HG03439 (cell line): ENCODE measurements at regions not wholly inside any gene's neighbourhood (a gene's known extent, or its start where the extent isn't known, plus 50 kb on each side); places are given as distances from the start of the nearest gene placed in this dataset.
A peak's percentile ranks its signal among the peaks of the same experiment; 100 is the strongest.
"Not testable (repeated sequence)": the region's sequence is repeated elsewhere in the genome, so short reads cannot be mapped to it uniquely, and the experiment has no call there.

Source experiments
- ATAC-seq: cut with Tn5 transposase; IDR thresholded peaks from one replicate; pipeline ENCODE4 v1.9.1; 2021; ENCODE audit warnings: mild to moderate bottlenecking, moderate library complexity; ENCODE audit not compliant: unreplicated experiment

GRCh38 chr14:106761886-106762816 is 1235.8 kb downstream of the TMEM121 start:
- not testable (repeated sequence) for ATAC-seq

- peak; percentile 47 for ATAC-seq
Observed at GRCh38 chr14:106764968-106765369, 1238.6 kb downstream of the TMEM121 start.

DNA sequence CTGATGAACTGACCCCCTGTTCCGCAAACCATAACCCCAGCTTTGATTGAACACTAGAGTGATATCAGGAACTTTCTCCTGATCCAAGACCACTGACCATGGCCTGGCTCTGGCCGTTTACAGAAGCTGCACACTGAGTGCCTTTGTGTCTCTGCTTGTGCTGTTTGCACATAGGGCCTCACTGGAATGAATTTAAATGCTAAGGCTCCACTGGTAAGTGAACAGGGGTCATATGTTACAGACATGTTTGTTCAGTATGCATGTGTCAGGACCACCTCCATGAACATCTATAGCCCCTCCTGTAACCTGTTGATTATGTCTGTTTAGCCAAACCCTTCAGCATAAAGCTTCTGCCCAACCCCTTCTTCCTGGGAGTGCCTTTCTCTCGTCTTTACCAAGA is 1239.8 kb downstream of the TMEM121 start:
- no peak for ATAC-seq

- ATAC-seq, result not testable (repeated sequence)
Observed at GRCh38 chr14:106766551-106767277, 1240.3 kb downstream of the TMEM121 start.

GRCh38 chr14:106768230-106768629 is 1241.8 kb downstream of the TMEM121 start:
- not testable (repeated sequence) for ATAC-seq

DNA sequence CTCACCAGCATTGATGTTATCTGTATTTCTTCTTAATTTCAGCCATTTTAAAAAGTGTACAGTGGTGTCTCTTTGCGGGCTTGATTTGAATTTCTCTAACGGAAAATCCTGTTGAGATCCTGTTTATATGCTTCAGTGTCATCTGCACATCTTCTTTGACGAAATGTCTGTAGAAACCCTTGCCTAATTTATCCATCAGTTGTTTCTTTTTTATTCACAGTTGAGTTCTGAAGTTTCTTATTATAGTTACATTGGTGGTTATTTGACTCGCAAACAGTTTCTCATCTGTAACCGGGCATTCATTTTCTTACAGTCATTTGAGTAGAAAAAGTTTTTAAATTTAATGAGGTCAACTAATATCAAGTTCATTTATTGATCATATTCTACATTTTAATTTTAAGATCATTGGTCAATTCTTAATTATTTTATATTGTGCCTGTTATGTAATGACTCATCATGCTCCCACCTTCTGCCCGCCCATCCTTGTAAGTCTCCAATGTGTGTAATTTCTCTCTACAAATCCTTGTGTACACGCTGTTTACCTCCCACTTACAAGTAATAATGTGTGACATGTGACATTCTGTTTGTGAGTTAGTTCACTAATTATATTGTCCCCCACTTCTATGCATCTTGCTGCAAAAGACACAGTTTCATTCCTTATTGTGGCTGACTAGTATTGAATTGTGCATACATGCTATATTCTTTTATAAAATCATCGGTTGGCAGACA is 1242.8 kb downstream of the TMEM121 start:
- ATAC-seq, result not testable (repeated sequence)

DNA sequence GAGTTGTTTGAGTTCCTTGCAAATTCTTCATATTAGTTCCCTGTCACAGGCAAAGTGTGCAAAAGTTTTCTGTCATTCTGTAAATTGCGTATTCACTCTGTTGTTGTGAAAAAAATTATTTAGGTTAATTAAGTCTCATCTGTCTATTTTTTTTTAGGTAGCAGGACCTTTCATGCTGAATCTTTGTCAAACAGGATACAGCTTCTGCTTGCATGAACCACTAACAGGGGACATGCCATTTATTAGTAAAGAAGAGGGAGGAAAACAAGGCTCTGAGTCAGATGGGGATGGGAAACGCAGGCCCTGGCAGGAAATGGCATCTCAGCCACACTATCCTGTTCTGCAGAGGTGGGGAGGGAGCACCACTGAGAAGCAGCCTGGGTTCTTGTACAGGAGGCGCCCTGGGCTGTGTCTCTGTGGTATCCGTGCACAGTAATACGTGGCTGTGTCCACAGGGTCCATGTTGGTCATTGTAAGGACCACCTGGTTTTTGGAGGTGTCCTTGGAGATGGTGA is 1243.8 kb downstream of the TMEM121 start:
- not testable (repeated sequence) for ATAC-seq

DNA sequence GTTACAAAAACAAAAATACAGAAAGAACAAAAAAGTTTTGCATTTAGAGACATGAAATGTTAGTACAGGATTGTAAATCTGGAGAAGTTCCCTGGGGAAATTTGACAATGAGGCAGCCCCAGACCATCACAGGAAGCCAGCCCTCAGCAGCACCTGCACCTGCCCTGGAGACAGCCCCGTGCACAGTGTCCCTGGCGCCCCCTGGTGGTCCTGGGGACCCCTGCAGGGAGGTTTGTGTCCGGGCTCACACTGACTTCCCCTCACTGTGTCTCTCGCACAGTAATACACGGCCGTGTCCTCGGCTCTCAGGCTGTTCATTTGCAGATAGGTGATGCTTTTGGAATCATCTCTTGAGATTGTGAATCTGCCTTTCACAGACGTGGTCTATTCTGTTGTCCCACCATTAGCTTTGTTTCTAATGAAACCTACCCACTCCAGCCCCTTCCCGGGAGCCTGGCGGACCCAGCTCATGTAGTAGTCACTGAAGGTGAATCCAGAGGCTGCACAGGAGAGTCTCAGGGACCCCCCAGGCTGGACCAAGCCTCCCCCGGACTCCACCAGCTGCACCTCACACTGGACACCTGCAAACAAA is 1248.6 kb downstream of the TMEM121 start:
- ATAC-seq, result not testable (repeated sequence)

- ATAC-seq, result no peak
Observed at GRCh38 chr14:106776395-106776983, 1250.1 kb downstream of the TMEM121 start.

GRCh38 chr14:106778986-106779385 is 1252.6 kb downstream of the TMEM121 start:
- no peak for ATAC-seq

DNA sequence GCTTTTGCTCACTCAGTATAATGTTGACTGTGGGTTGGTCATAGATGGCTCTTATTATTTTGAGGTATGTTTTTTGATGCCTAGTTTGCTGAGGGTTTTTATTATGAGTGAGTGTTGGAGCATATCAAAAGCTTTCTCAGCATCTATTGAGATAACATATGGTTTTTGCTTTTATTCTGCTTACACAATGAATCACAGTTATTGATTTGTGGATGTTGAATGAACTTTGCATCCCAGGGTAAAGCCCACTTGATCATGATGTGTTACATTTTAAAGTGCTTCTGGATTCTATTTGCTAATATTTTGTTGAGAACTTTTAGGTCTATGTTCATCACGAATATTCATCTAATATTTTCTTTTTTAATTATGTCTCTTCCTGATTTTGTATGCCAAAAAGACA is 1260.3 kb downstream of the TMEM121 start:
- ATAC-seq, result no peak

GRCh38 chr14:106787626-106788025 is 1261.2 kb downstream of the TMEM121 start:
- ATAC-seq, result no peak

DNA sequence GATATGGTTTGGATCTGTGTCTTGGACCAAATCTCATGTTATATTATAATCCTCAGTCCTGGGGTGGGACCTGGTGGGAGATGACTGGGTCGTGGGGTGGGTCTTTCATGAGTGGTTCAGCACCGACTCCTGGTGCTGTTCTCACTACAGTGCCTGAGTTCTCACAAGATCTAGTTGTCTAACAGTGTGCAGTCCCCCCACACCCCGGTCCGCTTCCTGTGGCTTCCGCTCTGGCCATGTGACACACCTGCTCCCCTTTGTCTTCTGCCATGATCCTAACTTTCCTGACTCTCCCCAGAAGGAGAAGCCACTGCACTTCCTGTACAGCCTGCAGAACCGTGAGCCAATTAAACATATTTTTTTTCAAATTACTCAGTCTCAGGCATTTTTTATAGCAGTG is 1262.2 kb downstream of the TMEM121 start:
- ATAC-seq, result no peak

- no peak for ATAC-seq
Observed at GRCh38 chr14:106789318-106789717, 1262.9 kb downstream of the TMEM121 start.

- no peak for ATAC-seq
Observed at GRCh38 chr14:106790189-106791036, 1264.0 kb downstream of the TMEM121 start.

- ATAC-seq, result no peak
Observed at GRCh38 chr14:106792543-106792942, 1266.2 kb downstream of the TMEM121 start.

GRCh38 chr14:106798166-106798565 is 1271.8 kb downstream of the TMEM121 start:
- not testable (repeated sequence) for ATAC-seq

DNA sequence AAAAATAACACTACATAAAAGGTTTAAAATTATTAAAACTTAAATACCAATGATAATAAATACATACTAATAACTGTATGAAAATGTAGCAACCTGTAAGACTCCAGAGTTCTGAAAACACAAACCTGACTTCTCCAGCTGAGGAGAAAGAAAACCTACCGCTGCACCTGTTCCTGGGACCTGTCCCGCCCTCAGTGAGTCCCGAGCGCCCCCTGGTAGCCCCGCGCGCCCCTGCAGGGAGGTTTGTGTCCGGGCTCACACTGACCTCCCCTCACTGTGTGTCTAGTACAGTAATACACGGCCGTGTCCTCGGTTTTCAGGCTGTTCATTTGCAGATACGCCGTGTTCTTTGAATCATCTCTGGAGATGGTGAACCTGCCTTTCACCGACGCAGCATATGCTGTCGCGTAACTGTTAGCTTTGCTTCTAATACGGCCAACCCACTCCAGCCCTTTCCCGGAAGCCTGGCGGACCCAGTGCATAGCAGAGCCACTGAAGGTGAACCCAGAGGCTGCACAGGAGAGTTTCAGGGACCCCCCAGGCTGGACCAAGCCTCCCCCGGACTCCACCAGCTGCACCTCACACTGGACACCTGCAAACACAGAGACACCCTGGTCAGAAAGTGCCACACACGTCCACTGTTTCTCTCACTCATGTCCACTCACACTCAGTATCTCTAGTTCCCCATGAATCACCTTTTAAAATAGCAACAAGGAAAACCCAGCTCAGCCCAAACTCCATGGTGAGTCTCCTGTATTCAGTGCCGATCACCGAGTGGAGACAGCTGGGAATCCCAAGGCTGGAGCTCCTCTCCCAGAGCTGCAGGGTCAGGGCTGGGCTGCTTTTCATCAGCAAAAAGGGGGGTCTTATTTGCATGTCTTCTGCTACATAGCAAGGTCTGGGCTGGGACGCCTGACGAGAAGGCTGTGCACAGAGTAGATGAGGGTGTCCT is 1276.3 kb downstream of the TMEM121 start:
- no peak for ATAC-seq
